Neutrophil (primary cell): ENCODE measurements at regions not wholly inside any gene's neighbourhood (a gene's known extent, or its start where the extent isn't known, plus 50 kb on each side); places are given as distances from the start of the nearest gene placed in this dataset.

Experiments
- H3K27ac ChIP-seq: fragments of 200-600 bp; sonication (generic); 2 replicates; pipeline ENCODE4 v1.5.1; 2016; ENCODE audit warnings: mild to moderate bottlenecking, moderate library complexity
- H3K27me3 ChIP-seq: fragments of 200-600 bp; sonication (generic); 2 replicates; pipeline ENCODE4 v1.6.0; 2016; ENCODE audit warnings: mild to moderate bottlenecking
- H3K36me3 ChIP-seq: fragments of 200-600 bp; sonication (generic); 2 replicates; pipeline ENCODE4 v1.5.1; 2017
- H3K4me1 ChIP-seq, 2 experiments: fragments of 200-600 bp in 1 of 2; sonication (generic) in 1 of 2; 1 replicate in 1 of 2; 2 replicates in 1 of 2; pipeline versions ENCODE4 v1.5.1 to v1.6.1; 2013 to 2016; ENCODE audit warnings: low read depth in 1 of 2, low read length in 1 of 2, mild to moderate bottlenecking in 1 of 2, moderate library complexity in 1 of 2; ENCODE audit not compliant: control insufficient read depth in 1 of 2, insufficient read depth in 1 of 2
- H3K4me3 ChIP-seq, 2 experiments: fragments of 200-600 bp in 1 of 2; sonication (generic) in 1 of 2; 1 replicate in 1 of 2; 2 replicates in 1 of 2; pipeline ENCODE4 v1.5.1; 2013 to 2016; ENCODE audit warnings: low read depth in 1 of 2, low read length in 1 of 2, mild to moderate bottlenecking in 1 of 2, moderate library complexity in 1 of 2
- H3K9me3 ChIP-seq: fragments of 200-600 bp; sonication (generic); 2 replicates; pipeline ENCODE4 v1.5.1; 2016
- TF ChIP-seq, protein P1 (sequence below): fragments of 200-600 bp; sonication (generic); IDR thresholded peaks from 2 replicates; pipeline ENCODE4 v1.5.1; 2016; ENCODE audit warnings: antibody characterized with exemption

DNA sequence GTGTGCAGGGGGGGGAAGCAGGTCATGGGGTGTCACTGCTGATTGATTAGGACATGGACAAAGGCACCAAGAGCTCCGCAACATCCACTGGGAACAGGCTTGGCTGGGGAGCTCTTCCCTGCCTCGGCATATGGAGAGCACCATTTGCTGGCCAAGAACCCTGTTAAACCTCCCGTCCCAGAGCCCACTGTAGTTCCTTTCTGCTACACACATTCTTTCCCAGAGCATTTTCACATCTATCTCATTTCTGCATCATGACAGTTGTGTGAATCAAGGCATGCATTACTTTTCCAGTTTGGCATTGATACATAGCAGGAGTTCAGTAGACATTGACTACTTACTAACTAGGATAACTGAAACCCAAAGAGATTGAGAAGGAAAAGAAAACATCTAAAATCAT lies 333.4 kb upstream of the B3GAT1 start:
- Histone ChIP-seq H3K27ac (no peak overlapping the region), H3K9me3 (no peaks in the 10 kb centered on the region), H3K36me3 (no peaks in the 10 kb centered on the region), H3K4me3 (no peak overlapping the region), H3K4me1 (no peaks in the 10 kb centered on the region), H3K27me3 (no peaks in the 10 kb centered on the region)
- TF ChIP-seq, protein P1, sequence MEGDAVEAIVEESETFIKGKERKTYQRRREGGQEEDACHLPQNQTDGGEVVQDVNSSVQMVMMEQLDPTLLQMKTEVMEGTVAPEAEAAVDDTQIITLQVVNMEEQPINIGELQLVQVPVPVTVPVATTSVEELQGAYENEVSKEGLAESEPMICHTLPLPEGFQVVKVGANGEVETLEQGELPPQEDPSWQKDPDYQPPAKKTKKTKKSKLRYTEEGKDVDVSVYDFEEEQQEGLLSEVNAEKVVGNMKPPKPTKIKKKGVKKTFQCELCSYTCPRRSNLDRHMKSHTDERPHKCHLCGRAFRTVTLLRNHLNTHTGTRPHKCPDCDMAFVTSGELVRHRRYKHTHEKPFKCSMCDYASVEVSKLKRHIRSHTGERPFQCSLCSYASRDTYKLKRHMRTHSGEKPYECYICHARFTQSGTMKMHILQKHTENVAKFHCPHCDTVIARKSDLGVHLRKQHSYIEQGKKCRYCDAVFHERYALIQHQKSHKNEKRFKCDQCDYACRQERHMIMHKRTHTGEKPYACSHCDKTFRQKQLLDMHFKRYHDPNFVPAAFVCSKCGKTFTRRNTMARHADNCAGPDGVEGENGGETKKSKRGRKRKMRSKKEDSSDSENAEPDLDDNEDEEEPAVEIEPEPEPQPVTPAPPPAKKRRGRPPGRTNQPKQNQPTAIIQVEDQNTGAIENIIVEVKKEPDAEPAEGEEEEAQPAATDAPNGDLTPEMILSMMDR: no peak

DNA sequence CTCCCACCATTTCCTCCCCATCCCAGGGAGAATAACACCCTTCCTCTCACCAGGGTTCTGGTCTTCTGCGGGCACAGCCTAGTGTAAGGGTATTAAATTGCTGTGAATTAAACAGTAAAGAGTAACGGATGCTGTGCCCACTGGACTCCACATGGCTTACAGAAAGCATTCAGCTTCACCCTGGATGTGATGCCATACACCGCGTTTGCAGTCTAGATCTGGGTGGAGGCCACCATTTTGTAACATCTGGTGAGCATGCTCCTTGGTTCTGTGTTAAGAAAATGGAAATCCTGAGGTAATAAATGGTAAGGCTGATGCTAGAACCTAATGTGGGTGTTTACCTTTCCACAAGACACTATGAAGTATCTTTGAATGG lies 331.8 kb upstream of the B3GAT1 start:
- H3K27me3 ChIP-seq: no peaks in the 10 kb centered on the region
- no peaks in the 10 kb centered on the region for H3K36me3 ChIP-seq
- H3K4me3 ChIP-seq: no peak overlapping the region
- no peaks in the 10 kb centered on the region for H3K4me1 ChIP-seq
- no peaks in the 10 kb centered on the region for H3K9me3 ChIP-seq
- TF ChIP-seq, protein P1: no peak
- no peak overlapping the region for H3K27ac ChIP-seq

- Histone ChIP-seq H3K4me3 (no peak overlapping the region), H3K27ac (no peak overlapping the region), H3K36me3 (no peaks in the 10 kb centered on the region), H3K27me3 (no peaks in the 10 kb centered on the region), H3K9me3 (no peaks in the 10 kb centered on the region), H3K4me1 (no peaks in the 10 kb centered on the region)
- TF ChIP-seq, protein P1: no peak
These were observed 331.1 kb upstream of the B3GAT1 start for GRCh38 chr11:134742956-134743819.

DNA sequence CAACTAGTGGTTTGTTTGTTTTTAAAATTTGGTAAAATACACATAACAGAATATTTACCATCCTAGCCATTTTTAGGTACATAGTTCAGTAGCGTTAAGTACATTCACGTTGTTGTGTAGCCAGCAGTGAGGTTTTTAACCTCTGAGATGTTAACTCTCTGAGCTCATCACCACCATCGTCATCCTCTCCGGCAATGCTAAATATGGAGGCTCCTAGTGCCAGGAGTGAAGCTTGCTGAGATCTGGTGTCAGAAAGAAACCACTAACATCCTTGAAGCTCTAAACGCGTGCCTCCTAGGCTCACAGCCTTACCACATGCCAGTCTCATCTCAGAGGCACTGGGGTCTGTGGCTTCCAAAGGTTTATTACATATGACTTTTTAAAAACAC lies 330.2 kb upstream of the B3GAT1 start:
- TF ChIP-seq, protein P1: no peak
- Histone ChIP-seq H3K36me3 (no peaks in the 10 kb centered on the region), H3K27ac (no peak overlapping the region), H3K4me3 (no peak overlapping the region), H3K27me3 (no peaks in the 10 kb centered on the region), H3K4me1 (no peaks in the 10 kb centered on the region), H3K9me3 (no peaks in the 10 kb centered on the region)

DNA sequence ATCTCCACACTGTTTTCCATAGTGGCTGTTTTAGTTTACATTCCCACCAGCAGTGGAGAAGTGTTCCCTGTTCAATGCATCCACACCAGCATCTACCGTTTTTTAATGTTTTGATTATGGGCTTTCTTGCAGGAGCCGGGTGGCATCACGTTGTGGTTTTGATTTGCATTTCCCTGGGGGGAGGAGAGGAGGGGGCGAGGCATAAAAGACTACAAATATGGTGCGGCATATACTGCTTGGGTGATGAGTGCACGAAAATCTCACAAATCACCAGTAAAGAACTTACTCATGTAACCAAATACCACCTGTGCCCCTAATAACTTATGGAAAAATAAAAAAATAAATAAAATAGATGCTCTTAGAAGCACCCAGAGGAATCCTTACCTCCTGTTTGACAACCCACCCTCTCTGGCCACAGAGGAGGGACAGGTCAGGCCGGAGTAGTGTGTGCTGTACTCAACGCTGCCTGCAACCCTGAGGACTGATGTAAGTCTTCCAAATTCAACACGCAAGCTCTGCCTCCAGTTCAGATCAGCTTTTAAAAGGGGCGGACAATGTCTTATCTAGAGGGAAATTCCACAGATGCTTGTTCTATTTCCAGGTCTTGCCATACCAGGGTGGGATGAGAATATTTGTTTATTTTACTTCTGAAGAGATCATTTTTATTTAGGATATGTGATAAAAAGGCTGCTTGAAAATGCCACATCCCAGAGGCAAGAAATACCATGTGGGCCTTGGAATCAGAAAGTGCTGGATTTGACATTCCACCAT lies 329.6 kb upstream of the B3GAT1 start:
- Histone ChIP-seq H3K36me3 (no peaks in the 10 kb centered on the region), H3K27ac (no peak overlapping the region), H3K4me1 (no peaks in the 10 kb centered on the region), H3K9me3 (no peaks in the 10 kb centered on the region), H3K27me3 (no peaks in the 10 kb centered on the region), H3K4me3 (no peak overlapping the region)
- TF ChIP-seq, protein P1: no peak
